H1 (cell line): ENCODE measurements at regions not wholly inside any gene's neighbourhood (a gene's known extent, or its start where the extent isn't known, plus 50 kb on each side); places are given as distances from the start of the nearest gene placed in this dataset.

ENCODE experiments used
- CTCF ChIA-PET: fragments of 300-600 bp; sonication (Branson Sonifier 250); formaldehyde crosslinking; loops from one replicate; lab custom pipeline; 2021; ENCODE audit not compliant: partially characterized antibody; lab: Charles Lee
- POLR2A ChIA-PET: fragments of 300-600 bp; sonication (Branson Sonifier 250); formaldehyde crosslinking; loops from one replicate; lab custom pipeline; 2021; ENCODE audit warnings: inconsistent platforms; ENCODE audit not compliant: partially characterized antibody; lab: Charles Lee
- DNase-seq, 2 experiments: peaks; one replicate each; pipeline versions ENCODE4 v3.0.0 to v3.0.0-alpha.2; 2010 to 2022; ENCODE audit warnings: low spot score in 2 of 2, low read depth in 1 of 2, mixed read lengths in 1 of 2
- FAIRE-seq: peaks from 2 replicates; lab custom pipeline; 2011; peaks lifted over from hg19 to GRCh38; lab: Jason Lieb, UNC
- H2AFZ ChIP-seq: 2 replicates; pipeline ENCODE4 v1.8.1; 2012; ENCODE audit warnings: low read length, inconsistent platforms
- H2AK5ac ChIP-seq: 2 replicates; pipeline ENCODE4 v1.6.1; 2013; ENCODE audit warnings: low read depth, low read length
- H2BK120ac ChIP-seq: replicated peaks from 2 replicates; pipeline ENCODE3; 2013; ENCODE audit warnings: low read depth, low read length, inconsistent platforms
- H2BK12ac ChIP-seq: 2 replicates; pipeline ENCODE4 v1.6.1; 2013; ENCODE audit warnings: low read depth, low read length
- H2BK15ac ChIP-seq: 2 replicates; pipeline ENCODE4 v1.6.1; 2013; ENCODE audit warnings: low read length
- H2BK20ac ChIP-seq: 2 replicates; pipeline ENCODE4 v1.6.1; 2013; ENCODE audit warnings: low read length
- H2BK5ac ChIP-seq: 2 replicates; pipeline ENCODE4 v1.6.1; 2013; ENCODE audit warnings: low read depth, low read length
- H3K14ac ChIP-seq: 2 replicates; pipeline ENCODE4 v1.6.1; 2013; ENCODE audit warnings: inconsistent platforms; ENCODE audit not compliant: insufficient read length
- H3K18ac ChIP-seq: 2 replicates; pipeline ENCODE4 v1.6.1; 2013; ENCODE audit warnings: low read length; ENCODE audit errors: extremely low read depth
- H3K23ac ChIP-seq: 2 replicates; pipeline ENCODE4 v1.6.1; 2013; ENCODE audit warnings: inconsistent platforms; ENCODE audit not compliant: insufficient read length
- H3K23me2 ChIP-seq: 2 replicates; pipeline ENCODE4 v1.6.1; 2013; ENCODE audit warnings: low read depth, low read length
- H3K27ac ChIP-seq: 2 replicates; pipeline ENCODE4 v1.6.1; 2011; ENCODE audit warnings: low read depth, low read length, inconsistent platforms
- H3K27me3 ChIP-seq, 4 experiments: replicated peaks in 1 of 4; 1 replicate in 1 of 4; 2 replicates in 3 of 4; pipeline versions ENCODE4 v1.6.1 to v1.8.1; 2011 to 2013; ENCODE audit warnings: low read length in 3 of 4, mild to moderate bottlenecking in 3 of 4, inconsistent platforms in 2 of 4, mixed read lengths in 2 of 4, moderate library complexity in 1 of 4; ENCODE audit not compliant: control insufficient read depth in 3 of 4, insufficient read depth in 3 of 4; ENCODE audit errors: extremely low read depth in 1 of 4
- H3K36me3 ChIP-seq, 4 experiments: 2 replicates each; pipeline versions ENCODE4 v1.6.1 to v1.8.1; 2011 to 2013; ENCODE audit warnings: mild to moderate bottlenecking in 4 of 4, low read length in 3 of 4, moderate library complexity in 2 of 4, control low read depth in 1 of 4, inconsistent platforms in 1 of 4; ENCODE audit not compliant: insufficient read depth in 4 of 4, control insufficient read depth in 2 of 4
- H3K4ac ChIP-seq: replicated peaks from 2 replicates; pipeline ENCODE3; 2013; ENCODE audit warnings: low read length, low read depth, mixed read lengths, inconsistent platforms; ENCODE audit not compliant: insufficient read length
- H3K4me1 ChIP-seq, 4 experiments: replicated peaks in 1 of 4; 1 replicate in 1 of 4; 2 replicates in 3 of 4; pipeline versions ENCODE4 v1.6.1 to v1.8.1; 2011 to 2013; ENCODE audit warnings: low read length in 3 of 4, inconsistent platforms in 2 of 4, mixed read lengths in 1 of 4; ENCODE audit not compliant: insufficient read depth in 4 of 4, control insufficient read depth in 3 of 4
- H3K4me2 ChIP-seq, 2 experiments: 2 replicates each; pipeline versions ENCODE4 v1.6.1 to v1.8.1; 2011 to 2013; ENCODE audit warnings: low read depth in 2 of 2, low read length in 2 of 2, control low read depth in 1 of 2, inconsistent platforms in 1 of 2, mild to moderate bottlenecking in 1 of 2; ENCODE audit not compliant: insufficient read depth in 1 of 2
- H3K4me3 ChIP-seq, 4 experiments: fragments of 200-600, 300-600 bp in 1 of 4; sonication (generic), shearing (Covaris generic), sonication (Bioruptor Twin) in 1 of 4; 2 replicates each; pipeline versions ENCODE4 v1.5.1 to v1.8.1; 2011 to 2016; ENCODE audit warnings: low read length in 4 of 4, low read depth in 3 of 4, control low read depth in 2 of 4, inconsistent platforms in 2 of 4, mild to moderate bottlenecking in 2 of 4, mixed read lengths in 1 of 4, moderate library complexity in 1 of 4; ENCODE audit not compliant: insufficient read depth in 2 of 4; ENCODE audit errors: extremely low read depth in 1 of 4
- H3K56ac ChIP-seq: replicated peaks from 2 replicates; pipeline ENCODE3; 2013; ENCODE audit warnings: low read depth, mild to moderate bottlenecking, mixed read lengths, low read length, inconsistent platforms; ENCODE audit not compliant: insufficient read length
- H3K79me1 ChIP-seq: 2 replicates; pipeline ENCODE4 v1.6.1; 2013; ENCODE audit warnings: low read depth, low read length, control low read depth
- H3K79me2 ChIP-seq, 2 experiments: 2 replicates each; pipeline versions ENCODE4 v1.6.1 to v1.8.1; 2012 to 2013; ENCODE audit warnings: low read length in 2 of 2, mild to moderate bottlenecking in 2 of 2, inconsistent platforms in 1 of 2; ENCODE audit not compliant: insufficient read depth in 2 of 2, control insufficient read depth in 1 of 2
- H3K9ac ChIP-seq, 4 experiments: replicated peaks in 1 of 4; 1 replicate in 1 of 4; 2 replicates in 3 of 4; pipeline versions ENCODE4 v1.6.1 to v1.8.1; 2011 to 2013; ENCODE audit warnings: low read depth in 3 of 4, low read length in 3 of 4, control low read depth in 2 of 4, mild to moderate bottlenecking in 2 of 4, moderate library complexity in 2 of 4, inconsistent platforms in 1 of 4; ENCODE audit errors: extremely low read depth in 1 of 4
- H3K9me3 ChIP-seq, 2 experiments: 2 replicates each; pipeline versions ENCODE4 v1.6.1 to v1.8.1; 2012 to 2013; ENCODE audit warnings: mild to moderate bottlenecking in 2 of 2, moderate library complexity in 2 of 2, control low read depth in 1 of 2, inconsistent platforms in 1 of 2, low read depth in 1 of 2, low read length in 1 of 2, mixed read lengths in 1 of 2; ENCODE audit not compliant: insufficient read depth in 2 of 2
- H4K20me1 ChIP-seq, 2 experiments: replicated peaks in 1 of 2; 2 replicates each; pipeline versions ENCODE3 to v1.8.1; 2011 to 2013; ENCODE audit warnings: inconsistent platforms in 2 of 2, low read length in 2 of 2, mild to moderate bottlenecking in 1 of 2; ENCODE audit not compliant: insufficient read depth in 2 of 2, control insufficient read depth in 1 of 2
- H4K5ac ChIP-seq: 2 replicates; pipeline ENCODE4 v1.6.1; 2013; ENCODE audit warnings: low read length, low read depth, mixed read lengths, inconsistent platforms; ENCODE audit not compliant: insufficient read length
- H4K8ac ChIP-seq: 2 replicates; pipeline ENCODE4 v1.8.0; 2013; ENCODE audit warnings: mild to moderate bottlenecking, moderate library complexity, low read length, inconsistent platforms; ENCODE audit not compliant: insufficient read depth; ENCODE audit errors: extremely low read depth
- H4K91ac ChIP-seq: replicated peaks from 2 replicates; pipeline ENCODE3; 2013; ENCODE audit warnings: low read length, mixed read lengths, inconsistent platforms; ENCODE audit not compliant: insufficient read length
- BACH1 ChIP-seq: IDR thresholded peaks from 2 replicates; pipeline ENCODE4 v1.6.1; 2012; ENCODE audit warnings: low read length, improper control_type of control experiment
- CREB1 ChIP-seq: IDR thresholded peaks from 2 replicates; pipeline ENCODE4 v1.6.1; 2012; ENCODE audit warnings: inconsistent platforms
- GABPA ChIP-seq: IDR thresholded peaks from 2 replicates; pipeline ENCODE4 v1.6.1; 2011; ENCODE audit warnings: mild to moderate bottlenecking, low read length, moderate library complexity, borderline replicate concordance; ENCODE audit not compliant: insufficient read depth
- GTF2F1 ChIP-seq: IDR thresholded peaks from 2 replicates; pipeline ENCODE4 v1.6.1; 2012; ENCODE audit warnings: low read depth, low read length, improper control_type of control experiment, borderline replicate concordance
- KDM1A ChIP-seq: fragments of 200-600, 300-600 bp; sonication (generic); IDR thresholded peaks from 2 replicates; pipeline ENCODE4 v1.7.1; 2016; ENCODE audit warnings: mild to moderate bottlenecking, low read length, borderline replicate concordance
- KDM4A ChIP-seq: IDR thresholded peaks from one replicate; pipeline ENCODE4 v1.7.1; 2012; ENCODE audit warnings: low read depth, mild to moderate bottlenecking, moderate library complexity, low read length, inconsistent platforms; ENCODE audit not compliant: severe bottlenecking
- KDM5A ChIP-seq: fragments of 200-600 bp; IDR thresholded peaks from 2 replicates; pipeline ENCODE4 v1.7.1; 2012; ENCODE audit warnings: mild to moderate bottlenecking, low read length, inconsistent platforms, mixed read lengths
- POU5F1 ChIP-seq: IDR thresholded peaks from 2 replicates; pipeline ENCODE4 v1.6.1; 2011; ENCODE audit warnings: low read depth, mild to moderate bottlenecking, low read length, moderate library complexity
- RBBP5 ChIP-seq: IDR thresholded peaks from 2 replicates; pipeline ENCODE4 v1.7.1; 2012; ENCODE audit warnings: low read depth, mild to moderate bottlenecking, inconsistent platforms, low read length, moderate library complexity, borderline replicate concordance
- SIN3A ChIP-seq, 2 experiments: IDR thresholded peaks in 1 of 2; conservative IDR thresholded peaks in 1 of 2; 2 replicates each; pipeline ENCODE4 v1.6.1; 2011 to 2012; ENCODE audit warnings: low read length in 2 of 2, improper control_type of control experiment in 1 of 2, low read depth in 1 of 2, mild to moderate bottlenecking in 1 of 2
- SP1 ChIP-seq: IDR thresholded peaks from 2 replicates; pipeline ENCODE4 v1.6.1; 2011; ENCODE audit warnings: low read depth, low read length
- SP2 ChIP-seq: IDR thresholded peaks from 2 replicates; pipeline ENCODE4 v1.6.1; 2012; ENCODE audit warnings: mild to moderate bottlenecking, low read length, inconsistent platforms
- SUZ12 ChIP-seq: fragments of 200-600 bp; sonication (generic); IDR thresholded peaks from 2 replicates; pipeline ENCODE4 v1.6.1; 2012; ENCODE audit warnings: mild to moderate bottlenecking, inconsistent platforms, low read length, moderate library complexity, mixed read lengths
- ZNF274 ChIP-seq: IDR thresholded peaks from 2 replicates; pipeline ENCODE4 v1.7.0; 2012; ENCODE audit warnings: low read length, borderline replicate concordance; ENCODE audit errors: extremely low read depth
- WGBS, 2 experiments: shearing (Covaris generic) in 1 of 2; methylation state at CpG; one replicate each; pipeline versions ENCODE4 v1.1.6 to v1.1.7; 2013 to 2015; ENCODE audit warnings: low lambda C conversion rate in 2 of 2, mixed read lengths in 2 of 2, inconsistent platforms in 1 of 2, low coverage in 1 of 2, missing lambda C conversion rate in 1 of 2; ENCODE audit not compliant: insufficient replicate concordance in 2 of 2, insufficient coverage in 1 of 2, insufficient read length in 1 of 2; ENCODE audit errors: extremely low coverage in 1 of 2, missing lambda C conversion rate in 1 of 2; 5-methylcytosine and 5-hydroxymethylcytosine counted together
- TF ChIP-seq, protein P1 (sequence below): IDR thresholded peaks from 2 replicates; pipeline ENCODE4 v1.6.1; 2012; ENCODE audit warnings: inconsistent platforms

- Histone ChIP-seq H2BK15ac (no peak overlapping the region), H4K91ac (no peak overlapping the region), H3K27me3 (no peaks in the 10 kb centered on the region; a peak in 1 of 7 replicates), H3K27ac (no peak overlapping the region), H3K4ac (no peak overlapping the region), H4K5ac (no peak overlapping the region), H2BK120ac (no peak overlapping the region), H2AK5ac (no peak overlapping the region), H3K79me2 (no peaks in the 10 kb centered on the region), H3K18ac (no peak overlapping the region), H3K4me2 (no peak overlapping the region), H3K56ac (no peak overlapping the region), H3K36me3 (0 out of 8 replicates have a peak, but pooled peaks cover 0 to under 1% (median 0%) of the 10 kb centered on the region in 4 experiments), H3K4me1 (peaks cover 0 to 3% (median 0%) of the 10 kb centered on the region in 4 experiments; a peak in 1 of 7 replicates), H3K9ac (no peak overlapping the region), H4K20me1 (no peaks in the 10 kb centered on the region), H3K9me3 (no peaks in the 10 kb centered on the region), H4K8ac (no peak overlapping the region), H2BK5ac (no peak overlapping the region), H2BK12ac (no peak overlapping the region), H3K23ac (no peak overlapping the region), H3K4me3 (no peak overlapping the region), H3K14ac (no peak overlapping the region), H3K23me2 (no peaks in the 10 kb centered on the region), H2AFZ (no peak overlapping the region), H2BK20ac (no peak overlapping the region), H3K79me1 (no peaks in the 10 kb centered on the region)
- no peak for DNase-seq
- POLR2A ChIA-PET = no interaction called here
- no peak for FAIRE-seq
- 86% methylated on average over 2 of the region's 2 CpGs; no CpG with 5 or more reads in 1 of the 2 experiments for WGBS, 2 experiments
- CTCF ChIA-PET = no interaction called here
- no peak for TF ChIP-seq CREB1
- no peak for TF ChIP-seq POU5F1
- no peak for TF ChIP-seq KDM1A
- no peak for TF ChIP-seq ZNF274
- no peak for TF ChIP-seq SP1
- TF ChIP-seq SUZ12 = no peak
- TF ChIP-seq KDM4A = no peak
- TF ChIP-seq SIN3A (conservative IDR thresholded peaks at IDR 0.05 in 1 of 2, IDR thresholded peaks at IDR 0.05 in 1 of 2; ENCODE audit: low read depth in 1 of 2, low read length in 2 of 2) = no peak
- TF ChIP-seq GTF2F1 = no peak
- no peak for TF ChIP-seq SP2
- TF ChIP-seq GABPA = no peak
- no peak for TF ChIP-seq RBBP5
- TF ChIP-seq, protein P1, sequence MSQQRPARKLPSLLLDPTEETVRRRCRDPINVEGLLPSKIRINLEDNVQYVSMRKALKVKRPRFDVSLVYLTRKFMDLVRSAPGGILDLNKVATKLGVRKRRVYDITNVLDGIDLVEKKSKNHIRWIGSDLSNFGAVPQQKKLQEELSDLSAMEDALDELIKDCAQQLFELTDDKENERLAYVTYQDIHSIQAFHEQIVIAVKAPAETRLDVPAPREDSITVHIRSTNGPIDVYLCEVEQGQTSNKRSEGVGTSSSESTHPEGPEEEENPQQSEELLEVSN = no peak
- TF ChIP-seq KDM5A = no peak
- no peak for TF ChIP-seq BACH1
Observed at GRCh38 chr2:123606631-123607030, 418.5 kb upstream of the CNTNAP5 start.
